HCT116 (cell line): ENCODE measurements at regions not wholly inside any gene's neighbourhood (a gene's known extent, or its start where the extent isn't known, plus 50 kb on each side); places are given as distances from the start of the nearest gene placed in this dataset.

ENCODE experiments used
- ATAC-seq: fragments of 200-7000 bp; cut with Tn5 transposase; 2 replicates; pipeline ENCODE4 v1.9.1; 2020; ENCODE audit warnings: mild to moderate bottlenecking, moderate library complexity
- BruUV-seq: library from RNA; stranded (reverse); fragments of 400-500 nt; replicated peaks from 2 replicates; lab custom pipeline; 2021; lab: Mats Ljungman, UMichigan
- CTCF ChIA-PET: fragments of 300-600 bp; sonication (Branson Sonifier 250); formaldehyde crosslinking; loops from one replicate; lab custom pipeline; 2021; ENCODE audit warnings: antibody characterized with exemption; lab: Charles Lee
- POLR2A ChIA-PET: fragments of 300-600, 350-600 bp; sonication (Branson Sonifier 250); formaldehyde crosslinking; loops from one replicate; lab custom pipeline; 2021; ENCODE audit warnings: antibody characterized with exemption; lab: Charles Lee
- RAD21 ChIA-PET, 2 experiments: fragments of 300-600 bp; sonication (Branson Sonifier 250); formaldehyde crosslinking; loops; one replicate each; lab custom pipeline; 2023; ENCODE audit warnings: low total read pairs in 2 of 2; ENCODE audit not compliant: uncharacterized antibody in 2 of 2, unreplicated experiment in 2 of 2, low non-redundant PET in 1 of 2; lab: Charles Lee
- DNase-seq: peaks from one replicate; pipeline ENCODE4 v3.0.0-alpha.2; 2010; ENCODE audit warnings: low read depth, low spot score
- H2AFZ ChIP-seq: fragments of 200-600 bp; shearing (Covaris generic), sonication (generic); 2 replicates; pipeline ENCODE4 v1.6.1; 2017; ENCODE audit warnings: low read depth, mixed run types, mixed read lengths, antibody characterized with exemption, low read length; ENCODE audit not compliant: poor library complexity, severe bottlenecking
- H3K27ac ChIP-seq: 2 replicates; pipeline ENCODE4 v1.5.1; 2012; ENCODE audit warnings: low read depth, low read length
- H3K27me3 ChIP-seq: fragments of 200-600 bp; sonication (generic); 2 replicates; pipeline ENCODE4 v1.6.1; 2016; ENCODE audit warnings: mixed run types, low read length, mixed read lengths; ENCODE audit not compliant: insufficient read depth
- H3K36me3 ChIP-seq, 2 experiments: fragments of 200-500 bp in 1 of 2; fragments of 200-600 bp in 1 of 2; sonication (Bioruptor generic) in 1 of 2; sonication (generic) in 1 of 2; 2 replicates each; pipeline versions ENCODE4 v1.5.1 to v1.6.1; 2014 to 2016; ENCODE audit warnings: low read length in 2 of 2, inconsistent platforms in 1 of 2, mixed read lengths in 1 of 2, mixed run types in 1 of 2; ENCODE audit not compliant: insufficient read depth in 2 of 2, control insufficient read depth in 1 of 2
- H3K4me1 ChIP-seq, 2 experiments: fragments of 200-600 bp in 1 of 2; sonication (generic) in 1 of 2; 2 replicates each; pipeline versions ENCODE4 v1.5.1 to v1.6.1; 2012 to 2017; ENCODE audit warnings: low read length in 2 of 2, inconsistent platforms in 1 of 2, mild to moderate bottlenecking in 1 of 2, mixed read lengths in 1 of 2, mixed run types in 1 of 2, moderate library complexity in 1 of 2; ENCODE audit not compliant: insufficient read depth in 2 of 2, control insufficient read depth in 1 of 2
- H3K4me2 ChIP-seq: fragments of 200-600 bp; sonication (generic); 2 replicates; pipeline ENCODE4 v1.6.1; 2017; ENCODE audit warnings: mixed run types, low read length, mixed read lengths
- H3K4me3 ChIP-seq, 2 experiments: fragments of 200-600 bp in 1 of 2; sonication (generic) in 1 of 2; replicated peaks in 1 of 2; 2 replicates each; pipeline ENCODE4 v1.5.1; 2011 to 2016; ENCODE audit warnings: low read length in 2 of 2, control low read depth in 1 of 2, low read depth in 1 of 2, mild to moderate bottlenecking in 1 of 2, mixed read lengths in 1 of 2, mixed run types in 1 of 2
- H3K79me2 ChIP-seq: fragments of 200-600 bp; sonication (generic); 2 replicates; pipeline ENCODE4 v1.6.1; 2017; ENCODE audit warnings: mild to moderate bottlenecking, mixed run types, low read length, moderate library complexity, mixed read lengths; ENCODE audit not compliant: insufficient read depth
- H3K9ac ChIP-seq: fragments of 200-600 bp; sonication (generic); 2 replicates; pipeline ENCODE4 v1.6.1; 2016; ENCODE audit warnings: low read length, mixed read lengths
- H3K9me2 ChIP-seq: fragments of 200-600 bp; sonication (generic), shearing (Covaris generic); 2 replicates; pipeline ENCODE4 v1.6.1; 2017; ENCODE audit warnings: mixed run types, mild to moderate bottlenecking, moderate library complexity; ENCODE audit not compliant: insufficient read depth
- H3K9me3 ChIP-seq, 2 experiments: fragments of 200-500 bp in 1 of 2; fragments of 200-600 bp in 1 of 2; sonication (Bioruptor generic) in 1 of 2; sonication (generic) in 1 of 2; 2 replicates each; pipeline ENCODE4 v1.6.1; 2014 to 2017; ENCODE audit warnings: low read length in 2 of 2, mixed read lengths in 2 of 2, inconsistent platforms in 1 of 2, low read depth in 1 of 2, mild to moderate bottlenecking in 1 of 2, mixed run types in 1 of 2, moderate library complexity in 1 of 2; ENCODE audit not compliant: control insufficient read depth in 1 of 2, insufficient read depth in 1 of 2
- H4K20me1 ChIP-seq: fragments of 200-600 bp; sonication (generic), shearing (Covaris generic); 2 replicates; pipeline ENCODE4 v1.6.1; 2017; ENCODE audit warnings: mixed run types, mild to moderate bottlenecking, moderate library complexity; ENCODE audit not compliant: insufficient read depth
- CTCF ChIP-seq, 3 experiments: fragments of 200-600 bp in 1 of 3; sonication (generic) in 1 of 3; IDR thresholded peaks in 2 of 3; conservative IDR thresholded peaks in 1 of 3; 2 replicates each; pipeline ENCODE4 v1.5.1; 2012 to 2017; ENCODE audit warnings: low read depth in 2 of 3, low read length in 2 of 3, antibody characterized with exemption in 1 of 3, borderline replicate concordance in 1 of 3, control low read depth in 1 of 3, mild to moderate bottlenecking in 1 of 3, mixed read lengths in 1 of 3, mixed run types in 1 of 3, moderate library complexity in 1 of 3; ENCODE audit not compliant: insufficient read depth in 1 of 3
- SRF ChIP-seq: IDR thresholded peaks from 2 replicates; pipeline ENCODE4 v1.6.1; 2012; ENCODE audit warnings: low read depth
- intact Hi-C: fragments of 100-400 bp; cut with micrococcal nuclease; formaldehyde crosslinking; loops from 2 replicates; pipeline ENCODE4 v1.10.0; 2022

- no peak overlapping the region for H3K4me3 ChIP-seq
- RAD21 ChIA-PET: interaction anchor here in 1 of 2 experiments (0.6 to 0.7 kb wide), 2 partner anchors 22 to 219 kb away, joined by 3 to 4 read pairs; partner anchors contain the start of gene GSE1
- H2AFZ ChIP-seq: no peak overlapping the region
- H3K27ac ChIP-seq: no peak overlapping the region
- CTCF ChIA-PET: interaction anchor here (0.6 to 5.1 kb wide), 11 partner anchors 9 to 222 kb away, joined by 3 to 43 read pairs (median 5); no protein-coding TSS in a partner anchor
- intact Hi-C loops: loop anchor here (10.0 kb wide), 1 partner anchor 279 kb away; the partner anchor contains the start of gene CIBAR2
- no peaks in the 10 kb centered on the region for H4K20me1 ChIP-seq
- H3K36me3 ChIP-seq: no peaks in the 10 kb centered on the region
- peak overlapping the region; percentile 62; the same call in 1 of the 2 replicates for H3K4me2 ChIP-seq
- BruUV-seq: no TSS peak
- DNase-seq: no peak
- H3K27me3 ChIP-seq: no peaks in the 10 kb centered on the region
- TF ChIP-seq SRF: no peak
- peak in 2 of 3 experiments; percentile 100; a peak in 4 of 6 replicates for TF ChIP-seq CTCF (IDR thresholded peaks at IDR 0.05 in 2 of 3, conservative IDR thresholded peaks at IDR 0.05 in 1 of 3; ENCODE audit: borderline replicate concordance in 1 of 3, insufficient read depth in 1 of 3, low read depth in 2 of 3, low read length in 2 of 3)
- TF ChIP-seq, all 23 proteins: peak for 1
- Histone ChIP-seq H3K9me3 (no peaks in the 10 kb centered on the region), H3K79me2 (no peaks in the 10 kb centered on the region), H3K9me2 (no peaks in the 10 kb centered on the region), H3K9ac (no peak overlapping the region), H3K4me1 (peaks cover 58 to 72% of the 10 kb centered on the region in 2 experiments)
- peak; percentile 54 for ATAC-seq
- POLR2A ChIA-PET: interaction anchor here (1.0 kb wide), 1 partner anchor 9 kb away, joined by 3 read pairs; no protein-coding TSS in a partner anchor
Measured at GRCh38 chr16:85393674-85394451, 219.3 kb upstream of the GSE1 start.
